ENCODE measurements at regions not wholly inside any gene's neighbourhood (a gene's known extent, or its start where the extent isn't known, plus 50 kb on each side); places are given as distances from the start of the nearest gene placed in this dataset.

GRCh38 chr4:4720646-4721045 is 138.8 kb upstream of the MSX1 start:
- Histone ChIP-seq H3K36me3 (ENCODE audit: control insufficient read depth, insufficient read depth, low read length) (no peaks in the 10 kb centered on the region), H3K4me2 (ENCODE audit: insufficient read depth, low read length) (no peak overlapping the region), H3K9ac (ENCODE audit: insufficient read depth in 1 of 2, low read depth in 2 of 2, low read length in 2 of 2) (no peak overlapping the region), H3K79me2 (ENCODE audit: control insufficient read depth, insufficient read depth, low read length) (no peaks in the 10 kb centered on the region), H3K27ac (ENCODE audit: extremely low read depth, low read depth, low read length) (no peak overlapping the region), H3K9me3 (replicated peaks; ENCODE audit: control insufficient read depth, insufficient read depth, low read depth, low read length) (no peaks in the 10 kb centered on the region; the same call in 1 of the 2 replicates), H3K4me3 (no peak overlapping the region), H3K9me1 (ENCODE audit: control insufficient read depth, insufficient read depth, low read length) (no peaks in the 10 kb centered on the region), H3K4me1 (replicated peaks in 1 of 2; ENCODE audit: control insufficient read depth in 2 of 2, insufficient read depth in 2 of 2, low read length in 2 of 2) (no peaks in the 10 kb centered on the region), H4K20me1 (replicated peaks; ENCODE audit: control insufficient read depth, insufficient read depth, low read length) (no peaks in the 10 kb centered on the region), H2AFZ (ENCODE audit: low read depth, low read length) (no peak overlapping the region), H3K27me3 (ENCODE audit: control insufficient read depth in 2 of 2, insufficient read depth in 2 of 2, low read length in 2 of 2) (peaks cover 0 to 8% of the 10 kb centered on the region in 2 experiments; a peak in 2 of 5 replicates)
- TF ChIP-seq UBTF (IDR thresholded peaks at IDR 0.05; ENCODE audit: borderline replicate concordance in 1 of 2, low read depth in 2 of 2, low read length in 2 of 2), result no peak
- no peak for TF ChIP-seq CTBP1 (IDR thresholded peaks at IDR 0.05; ENCODE audit: borderline replicate concordance)
- no peak for TF ChIP-seq CUX1 (CRISPR knock-in tag; IDR thresholded peaks at IDR 0.05)
- TF ChIP-seq ELF4 (CRISPR knock-in tag; IDR thresholded peaks at IDR 0.05), result no peak
- no peak for TF ChIP-seq BCLAF1 (IDR thresholded peaks at IDR 0.05; ENCODE audit: borderline replicate concordance in 1 of 2, control insufficient read depth in 1 of 2, low read depth in 2 of 2, low read length in 1 of 2)
- TF ChIP-seq BMI1 (IDR thresholded peaks at IDR 0.05; ENCODE audit: low read length), result no peak
- no peak for TF ChIP-seq NR2F6 (CRISPR knock-in tag; IDR thresholded peaks at IDR 0.05)
- no peak for TF ChIP-seq HDAC1 (IDR thresholded peaks at IDR 0.05)
- no peak for DNase-seq (ENCODE audit: extremely low read depth in 1 of 4, low spot score in 3 of 4)
- CTCF ChIA-PET (ENCODE audit: low intra/inter-chr PET ratio), result no interaction called here
- FAIRE-seq, result no peak
- WGBS (ENCODE audit: insufficient coverage, low coverage, missing lambda C conversion rate), result 3% methylated on average over 6 of the region's 6 CpGs
- ATAC-seq, result no peak
- in situ Hi-C loops (cut with MboI), result no loop called here
- intact Hi-C loops (cut with micrococcal nuclease), result no loop called here
- no TSS peak for BruUV-seq (replicated peaks)
- POLR2A ChIA-PET, result no interaction called here

All from K562 (cell line).